CD4-positive, alpha-beta T cell treated with Interleukin-10 for 1 hour (primary cell): ENCODE measurements at regions not wholly inside any gene's neighbourhood (a gene's known extent, or its start where the extent isn't known, plus 50 kb on each side); places are given as distances from the start of the nearest gene placed in this dataset.

ENCODE experiments used
- DNase-seq: peaks from one replicate; pipeline ENCODE4 v3.0.0-alpha.2; 2020

GRCh38 chr2:18465979-18466378, 94.5 kb downstream of the RDH14 start:
- no peak for DNase-seq

GRCh38 chr2:18464913-18465312, 95.5 kb downstream of the RDH14 start:
- DNase-seq, result no peak

GRCh38 chr2:18456026-18456425, 104.4 kb downstream of the RDH14 start:
- no peak for DNase-seq

GRCh38 chr2:18455236-18455862, 105.1 kb downstream of the RDH14 start:
- DNase-seq, result no peak

- no peak for DNase-seq
Measured at GRCh38 chr2:18454692-18455235, 105.7 kb downstream of the RDH14 start.

- DNase-seq, result no peak
Measured at GRCh38 chr2:18446715-18447114, 113.7 kb downstream of the RDH14 start.

- no peak for DNase-seq
Measured at GRCh38 chr2:18445433-18446320, 114.8 kb downstream of the RDH14 start.

- no peak for DNase-seq
Measured at GRCh38 chr2:18444806-18445205, 115.6 kb downstream of the RDH14 start.

- no peak for DNase-seq
Measured at GRCh38 chr2:18441583-18441982, 118.9 kb downstream of the RDH14 start.

- DNase-seq, result no peak
Measured at GRCh38 chr2:18440777-18441176, 119.7 kb downstream of the RDH14 start.

GRCh38 chr2:18440141-18440661, 120.3 kb downstream of the RDH14 start:
- no peak for DNase-seq

- DNase-seq, result no peak
Measured at GRCh38 chr2:18439716-18440115, 120.7 kb downstream of the RDH14 start.

- DNase-seq, result no peak
Measured at GRCh38 chr2:18437909-18438308, 122.5 kb downstream of the RDH14 start.

GRCh38 chr2:18436503-18437005, 123.9 kb downstream of the RDH14 start:
- DNase-seq, result no peak

GRCh38 chr2:18435426-18436037, 124.9 kb downstream of the RDH14 start:
- peak; percentile 16 for DNase-seq

- DNase-seq, result no peak
Measured at GRCh38 chr2:18433872-18434271, 126.6 kb downstream of the RDH14 start.

- no peak for DNase-seq
Measured at GRCh38 chr2:18432999-18433398, 127.5 kb downstream of the RDH14 start.

- DNase-seq, result no peak
Measured at GRCh38 chr2:18430996-18431748, 129.3 kb downstream of the RDH14 start.

- DNase-seq, result no peak
Measured at GRCh38 chr2:18428516-18428915, 131.9 kb downstream of the RDH14 start.

GRCh38 chr2:18427762-18428161, 132.7 kb downstream of the RDH14 start:
- DNase-seq, result no peak

- DNase-seq, result no peak
Measured at GRCh38 chr2:18426174-18426573, 134.3 kb downstream of the RDH14 start.

GRCh38 chr2:18425210-18425703, 135.2 kb downstream of the RDH14 start:
- no peak for DNase-seq
